Osteocyte (in vitro differentiated cells): ENCODE measurements at regions not wholly inside any gene's neighbourhood (a gene's known extent, or its start where the extent isn't known, plus 50 kb on each side); places are given as distances from the start of the nearest gene placed in this dataset.

Experiments
- DNase-seq: peaks from one replicate; pipeline ENCODE4 v3.0.0; 2021; ENCODE audit warnings: mixed read lengths; ENCODE audit not compliant: unreplicated experiment; ENCODE audit errors: extremely low spot score
- H3K27ac Mint-ChIP-seq: one replicate; pipeline ENCODE4 v1.8.0; 2021; ENCODE audit warnings: mild to moderate bottlenecking, mixed read lengths; ENCODE audit not compliant: unreplicated experiment
- H3K27me3 Mint-ChIP-seq: one replicate; pipeline ENCODE4 v1.8.0; 2021; ENCODE audit warnings: mixed read lengths; ENCODE audit not compliant: unreplicated experiment
- H3K36me3 Mint-ChIP-seq: one replicate; pipeline ENCODE4 v1.8.0; 2021; ENCODE audit warnings: mixed read lengths; ENCODE audit not compliant: unreplicated experiment
- H3K4me1 Mint-ChIP-seq: one replicate; pipeline ENCODE4 v1.8.0; 2021; ENCODE audit warnings: mixed read lengths; ENCODE audit not compliant: unreplicated experiment
- H3K4me3 Mint-ChIP-seq: one replicate; pipeline ENCODE4 v1.8.0; 2021; ENCODE audit warnings: mild to moderate bottlenecking, moderate library complexity, mixed read lengths; ENCODE audit not compliant: unreplicated experiment
- H3K9me3 Mint-ChIP-seq: one replicate; pipeline ENCODE4 v1.8.0; 2021; ENCODE audit warnings: mixed read lengths; ENCODE audit not compliant: unreplicated experiment
- TF ChIP-seq, protein P1 (sequence below): fragments of 200-600 bp; sonication (generic); IDR thresholded peaks from 2 replicates; pipeline ENCODE4 v1.5.0; 2021; ENCODE audit warnings: antibody characterized with exemption, mild to moderate bottlenecking, moderate library complexity

DNA sequence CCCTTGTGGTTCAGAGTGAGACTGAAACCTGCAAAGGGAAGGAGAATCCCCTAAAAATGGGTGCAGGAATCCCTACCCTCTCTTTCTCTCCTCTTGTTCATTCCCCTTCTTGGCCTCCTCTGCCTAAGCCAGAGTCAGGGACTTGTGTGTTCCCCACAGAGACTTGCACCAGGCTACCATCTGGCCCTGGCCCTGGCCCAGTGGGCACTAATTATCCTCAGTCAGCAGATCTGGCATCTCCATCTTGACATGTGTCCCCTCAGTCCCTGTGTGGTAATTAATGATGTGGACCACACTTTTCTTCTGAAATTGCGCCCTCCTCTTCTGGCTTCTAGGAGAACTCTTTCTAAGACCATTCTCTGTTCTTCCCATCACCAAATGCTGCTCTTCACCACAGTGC lies 354.4 kb downstream of the SETD4 start:
- Mint-ChIP-seq H3K27ac (no peak overlapping the region), H3K4me1 (no peaks in the 10 kb centered on the region), H3K4me3 (no peak overlapping the region), H3K27me3 (peaks cover 62% of the 10 kb centered on the region), H3K9me3 (no peaks in the 10 kb centered on the region), H3K36me3 (no peaks in the 10 kb centered on the region)
- TF ChIP-seq, protein P1, sequence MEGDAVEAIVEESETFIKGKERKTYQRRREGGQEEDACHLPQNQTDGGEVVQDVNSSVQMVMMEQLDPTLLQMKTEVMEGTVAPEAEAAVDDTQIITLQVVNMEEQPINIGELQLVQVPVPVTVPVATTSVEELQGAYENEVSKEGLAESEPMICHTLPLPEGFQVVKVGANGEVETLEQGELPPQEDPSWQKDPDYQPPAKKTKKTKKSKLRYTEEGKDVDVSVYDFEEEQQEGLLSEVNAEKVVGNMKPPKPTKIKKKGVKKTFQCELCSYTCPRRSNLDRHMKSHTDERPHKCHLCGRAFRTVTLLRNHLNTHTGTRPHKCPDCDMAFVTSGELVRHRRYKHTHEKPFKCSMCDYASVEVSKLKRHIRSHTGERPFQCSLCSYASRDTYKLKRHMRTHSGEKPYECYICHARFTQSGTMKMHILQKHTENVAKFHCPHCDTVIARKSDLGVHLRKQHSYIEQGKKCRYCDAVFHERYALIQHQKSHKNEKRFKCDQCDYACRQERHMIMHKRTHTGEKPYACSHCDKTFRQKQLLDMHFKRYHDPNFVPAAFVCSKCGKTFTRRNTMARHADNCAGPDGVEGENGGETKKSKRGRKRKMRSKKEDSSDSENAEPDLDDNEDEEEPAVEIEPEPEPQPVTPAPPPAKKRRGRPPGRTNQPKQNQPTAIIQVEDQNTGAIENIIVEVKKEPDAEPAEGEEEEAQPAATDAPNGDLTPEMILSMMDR: no peak
- no peak for DNase-seq

- no peak overlapping the region for H3K27ac Mint-ChIP-seq
- no peaks in the 10 kb centered on the region for H3K9me3 Mint-ChIP-seq
- TF ChIP-seq, protein P1: no peak
- H3K4me3 Mint-ChIP-seq: no peak overlapping the region
- H3K27me3 Mint-ChIP-seq: peaks cover 67% of the 10 kb centered on the region
- DNase-seq: no peak
- no peaks in the 10 kb centered on the region for H3K4me1 Mint-ChIP-seq
- no peaks in the 10 kb centered on the region for H3K36me3 Mint-ChIP-seq
Measured at GRCh38 chr21:35705237-35705887, 355.0 kb downstream of the SETD4 start.

- no peak overlapping the region for H3K4me3 Mint-ChIP-seq
- H3K27me3 Mint-ChIP-seq: peaks cover 68% of the 10 kb centered on the region
- DNase-seq: no peak
- no peaks in the 10 kb centered on the region for H3K9me3 Mint-ChIP-seq
- H3K36me3 Mint-ChIP-seq: no peaks in the 10 kb centered on the region
- TF ChIP-seq, protein P1: no peak
- no peak overlapping the region for H3K27ac Mint-ChIP-seq
- H3K4me1 Mint-ChIP-seq: no peaks in the 10 kb centered on the region
Measured at GRCh38 chr21:35703704-35704103, 356.6 kb downstream of the SETD4 start.

- TF ChIP-seq, protein P1: no peak
- H3K4me3 Mint-ChIP-seq: no peak overlapping the region
- no peak for DNase-seq
- peaks cover 16% of the 10 kb centered on the region for H3K4me1 Mint-ChIP-seq
- no peaks in the 10 kb centered on the region for H3K9me3 Mint-ChIP-seq
- H3K36me3 Mint-ChIP-seq: no peaks in the 10 kb centered on the region
- H3K27ac Mint-ChIP-seq: no peak overlapping the region
- H3K27me3 Mint-ChIP-seq: peaks cover 38% of the 10 kb centered on the region
Measured at GRCh38 chr21:35699361-35699760, 361.0 kb downstream of the SETD4 start.

DNA sequence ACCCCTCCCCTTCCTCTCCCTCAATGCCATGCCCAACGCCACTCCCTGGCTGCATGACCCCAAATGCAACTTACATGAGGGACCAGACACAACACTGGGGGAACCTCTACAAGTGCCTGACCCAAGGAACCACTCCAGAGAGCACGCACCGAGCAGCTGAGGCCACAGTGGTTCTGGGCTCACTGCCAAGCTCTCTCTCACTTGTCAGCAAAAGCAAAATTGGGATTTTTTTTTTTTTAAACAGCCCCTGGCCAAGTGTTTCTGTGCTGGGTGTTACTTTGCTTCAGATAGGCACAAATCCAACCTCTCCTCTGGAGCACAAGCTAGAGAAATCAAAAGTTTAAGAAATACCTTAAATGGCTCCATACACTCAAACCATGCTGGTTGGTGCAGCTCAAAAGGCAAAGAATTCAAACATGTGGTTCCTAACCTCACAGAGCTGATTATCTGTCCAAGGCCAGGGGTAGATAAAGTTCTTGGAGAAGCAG lies 363.0 kb downstream of the SETD4 start:
- Mint-ChIP-seq H3K4me3 (no peak overlapping the region), H3K9me3 (no peaks in the 10 kb centered on the region), H3K27me3 (peaks cover 24% of the 10 kb centered on the region), H3K27ac (no peak overlapping the region), H3K4me1 (peaks cover 16% of the 10 kb centered on the region), H3K36me3 (no peaks in the 10 kb centered on the region)
- no peak for DNase-seq
- TF ChIP-seq, protein P1: no peak
